ENCODE measurements at regions not wholly inside any gene's neighbourhood (a gene's known extent, or its start where the extent isn't known, plus 50 kb on each side); places are given as distances from the start of the nearest gene placed in this dataset.

DNA sequence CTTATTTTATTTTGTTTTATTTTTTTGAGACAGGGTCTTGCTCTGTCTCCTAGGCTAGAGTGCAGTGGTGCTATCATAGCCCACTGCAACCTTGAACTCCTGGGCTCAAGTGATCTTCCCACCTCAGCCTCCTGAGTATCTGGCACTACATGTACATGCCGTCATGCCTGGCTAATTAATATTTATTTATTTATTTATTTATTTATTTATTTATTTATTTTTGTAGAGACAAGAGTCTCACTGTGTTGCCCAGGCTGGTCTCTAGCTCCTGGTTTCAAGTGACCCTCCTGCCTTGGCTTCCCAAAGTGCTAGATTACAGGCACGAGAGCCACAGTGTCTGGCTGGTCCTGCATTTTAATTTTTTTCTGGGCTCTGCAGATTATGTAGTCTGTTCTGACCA, 84.9 kb upstream of the BCOR start:
- no peak for DNase-seq (ENCODE audit: low read depth in 2 of 2)

DNA sequence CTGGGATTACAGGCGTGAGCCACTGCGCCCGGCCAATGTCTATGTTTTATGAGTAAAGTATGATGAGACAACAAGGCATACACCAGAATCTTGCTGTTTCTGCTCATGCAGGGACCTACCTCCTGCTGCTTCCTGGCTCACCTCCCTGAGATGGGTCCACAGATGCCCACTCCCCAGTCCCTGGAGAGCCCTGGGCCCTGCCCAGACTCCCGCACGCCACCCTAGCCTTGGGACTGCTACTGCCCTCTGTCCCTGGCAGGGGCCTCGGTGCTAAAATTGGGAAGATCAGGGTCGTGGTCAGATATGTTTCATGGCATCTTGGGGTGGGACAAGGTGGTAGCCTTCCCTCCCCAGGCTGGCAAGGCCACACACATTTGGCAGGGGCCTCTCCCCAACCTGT, 84.3 kb upstream of the BCOR start:
- DNase-seq (ENCODE audit: low read depth in 2 of 2) = no peak

DNA sequence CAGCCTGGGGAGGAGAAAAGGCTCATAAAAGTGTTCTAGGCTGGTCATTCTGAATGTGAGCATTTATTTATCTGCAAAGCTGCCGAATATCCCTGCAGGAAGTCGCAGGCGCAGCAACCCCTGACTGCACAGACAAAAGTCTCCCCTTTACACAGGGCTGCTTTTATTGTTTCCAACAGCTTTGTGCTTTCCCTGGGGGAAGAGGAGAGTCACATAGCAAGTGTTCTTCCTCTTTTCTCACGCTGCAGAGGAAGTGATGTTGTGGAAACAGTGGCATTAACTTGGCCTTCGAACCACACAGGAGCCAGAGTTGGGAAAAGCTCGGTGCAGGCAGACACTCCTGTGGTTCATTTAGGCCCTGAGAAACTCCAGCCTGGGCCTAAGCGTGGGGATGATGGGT, 81.5 kb upstream of the BCOR start:
- no peak for DNase-seq (ENCODE audit: low read depth in 2 of 2)

DNA sequence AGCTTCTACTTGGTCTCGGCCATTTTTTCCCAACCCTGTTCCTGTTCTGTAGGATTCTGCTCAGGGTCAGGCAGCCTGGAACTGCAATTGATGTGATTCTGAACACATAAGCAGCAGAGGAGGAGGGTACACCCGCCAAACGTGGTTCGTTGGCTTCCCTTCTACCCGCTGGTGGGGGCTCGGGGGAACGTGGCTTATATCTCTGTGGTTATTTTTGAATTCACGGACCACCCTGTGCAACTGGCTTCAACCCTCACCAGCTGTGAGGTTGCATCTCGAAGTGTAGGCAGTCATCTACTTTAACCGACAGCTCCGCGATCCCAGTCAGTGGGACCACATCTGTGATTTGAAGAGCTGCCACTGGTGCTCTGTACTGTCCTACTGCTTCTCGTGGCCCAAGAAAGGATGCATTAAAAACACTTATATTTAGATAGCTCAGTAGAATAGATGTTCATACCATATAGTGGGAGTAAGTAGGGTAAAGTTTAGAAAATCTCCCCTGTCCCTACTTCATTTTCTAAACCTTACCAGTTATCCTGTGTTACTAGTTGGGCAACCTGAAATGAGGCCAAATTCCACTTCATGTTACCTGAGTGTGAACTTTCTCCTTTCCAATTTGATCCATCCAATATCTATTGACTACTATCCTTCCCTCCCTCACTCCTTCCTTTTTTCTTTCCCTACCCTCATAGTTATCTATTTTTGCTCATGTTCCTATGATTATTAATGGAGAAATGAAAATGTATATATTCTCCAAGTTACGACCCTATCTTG, 80.4 kb upstream of the BCOR start:
- no peak for DNase-seq (ENCODE audit: low read depth in 2 of 2)

DNA sequence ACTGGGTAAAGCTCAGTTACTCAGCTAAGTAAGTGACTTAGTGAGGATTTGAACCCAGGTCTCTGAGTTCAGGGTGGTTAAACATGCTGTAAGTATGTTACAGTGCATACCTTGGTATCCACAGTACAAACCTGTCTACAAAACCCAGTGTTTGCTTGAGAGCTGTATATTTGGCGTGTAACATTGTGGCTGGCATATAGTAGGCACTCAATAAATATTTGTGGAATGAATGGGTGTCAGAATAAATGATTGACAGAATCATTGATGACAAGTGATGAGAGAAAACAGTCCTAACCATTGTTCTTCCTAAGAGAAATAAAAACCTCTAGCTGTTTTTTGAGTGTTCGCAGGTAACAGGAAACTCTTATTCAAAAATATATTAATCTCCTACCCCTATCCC, 79.7 kb upstream of the BCOR start:
- no peak for DNase-seq (ENCODE audit: low read depth in 2 of 2)

DNA sequence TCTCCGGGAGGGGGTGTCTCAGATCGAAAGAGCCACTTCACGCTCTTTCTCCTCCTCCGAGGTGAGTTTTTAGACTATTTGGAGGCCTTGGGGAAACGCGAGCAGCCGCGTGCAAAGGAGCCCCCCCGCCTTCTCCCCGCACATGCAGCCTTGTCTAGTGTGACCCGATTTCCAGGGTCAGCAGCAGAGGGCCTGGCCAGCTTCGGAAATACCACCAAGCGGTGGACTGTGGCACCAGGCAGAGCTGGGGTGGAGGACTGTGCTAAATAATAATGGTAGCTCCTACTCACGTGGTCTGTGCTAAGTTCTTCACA, 79.3 kb upstream of the BCOR start:
- no peak for DNase-seq (ENCODE audit: low read depth in 2 of 2)

DNA sequence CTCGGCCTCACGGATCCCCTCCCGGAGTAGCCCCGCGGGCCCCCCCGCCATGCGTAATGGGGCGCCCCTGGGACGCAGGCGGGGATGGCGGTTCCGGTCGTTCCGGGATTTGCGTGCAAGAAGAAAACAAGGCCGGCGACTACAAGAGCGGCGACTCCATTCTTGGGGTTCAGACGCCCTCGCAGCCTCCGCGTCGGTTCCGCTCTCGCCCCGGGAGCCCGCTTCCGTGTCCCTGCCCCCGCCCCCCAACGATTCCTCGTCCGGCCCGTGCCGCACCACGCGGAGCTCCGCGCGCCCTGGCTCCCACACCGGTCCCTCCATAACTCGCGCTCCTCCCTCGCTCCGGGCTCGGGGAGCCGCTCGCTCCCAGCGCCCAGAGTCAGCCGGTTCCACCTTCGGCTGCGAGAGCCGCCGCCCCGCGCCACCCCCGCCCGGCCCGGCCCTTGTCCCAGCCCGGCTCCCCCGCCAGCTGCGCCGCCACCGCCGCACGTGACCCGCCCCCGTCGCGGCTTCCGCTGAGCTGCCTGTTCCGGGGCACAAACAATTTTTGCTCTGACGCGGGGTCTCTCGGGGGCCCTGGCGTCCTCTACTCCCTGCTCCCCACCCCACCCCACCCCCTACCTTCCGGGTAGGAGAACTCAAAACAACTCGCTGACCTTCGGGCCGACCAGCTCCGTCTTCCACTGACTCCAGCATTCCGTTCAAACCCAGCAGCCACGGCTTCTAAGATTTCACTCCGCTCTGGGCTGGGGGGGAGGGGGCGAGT, 78.8 kb upstream of the BCOR start:
- DNase-seq (ENCODE audit: low read depth in 2 of 2) = peak in 1 of 2 donors; percentile 69

DNA sequence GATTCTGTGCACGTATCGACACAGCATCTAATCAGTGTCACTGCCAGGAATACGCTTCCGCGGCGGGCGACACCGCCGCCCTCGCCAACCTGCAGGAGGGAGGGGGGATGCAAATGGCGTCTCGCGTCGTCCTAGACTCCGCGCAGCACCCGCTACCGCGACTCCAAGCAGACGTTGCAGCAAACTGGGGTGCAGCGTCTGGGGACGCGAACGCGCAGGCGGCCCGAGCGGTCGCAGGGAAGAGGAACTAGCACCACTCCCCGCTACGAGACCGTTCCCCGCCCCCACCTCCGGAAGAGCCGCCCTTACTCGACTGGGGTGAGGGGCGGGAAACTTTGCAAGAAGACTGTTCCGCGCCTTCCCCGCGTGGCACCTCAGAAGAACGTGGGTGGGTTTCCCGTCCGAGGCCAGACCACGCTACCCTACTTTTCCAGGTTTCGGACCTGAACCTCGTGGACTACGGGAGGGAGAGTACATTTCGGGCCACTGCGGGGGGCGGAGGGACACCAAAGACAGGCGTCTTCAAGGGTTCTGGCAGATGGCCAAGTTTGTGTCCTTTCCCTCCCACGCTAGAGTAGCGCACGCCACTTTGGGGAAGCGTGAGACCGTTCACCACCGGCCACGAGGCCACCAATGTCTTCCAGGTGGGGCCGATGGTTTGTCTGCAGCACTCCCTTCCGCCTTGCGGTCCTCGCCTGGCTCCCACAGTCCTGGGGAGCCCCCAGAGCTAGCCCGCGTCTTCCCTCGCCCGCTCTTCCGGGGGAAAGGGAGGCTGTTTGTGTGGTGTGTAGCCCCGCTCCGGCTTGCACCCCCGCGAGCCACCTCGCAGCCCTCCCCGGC, 78.0 kb upstream of the BCOR start:
- DNase-seq (ENCODE audit: low read depth in 2 of 2) = peak in 1 of 2 donors; percentile 53

DNA sequence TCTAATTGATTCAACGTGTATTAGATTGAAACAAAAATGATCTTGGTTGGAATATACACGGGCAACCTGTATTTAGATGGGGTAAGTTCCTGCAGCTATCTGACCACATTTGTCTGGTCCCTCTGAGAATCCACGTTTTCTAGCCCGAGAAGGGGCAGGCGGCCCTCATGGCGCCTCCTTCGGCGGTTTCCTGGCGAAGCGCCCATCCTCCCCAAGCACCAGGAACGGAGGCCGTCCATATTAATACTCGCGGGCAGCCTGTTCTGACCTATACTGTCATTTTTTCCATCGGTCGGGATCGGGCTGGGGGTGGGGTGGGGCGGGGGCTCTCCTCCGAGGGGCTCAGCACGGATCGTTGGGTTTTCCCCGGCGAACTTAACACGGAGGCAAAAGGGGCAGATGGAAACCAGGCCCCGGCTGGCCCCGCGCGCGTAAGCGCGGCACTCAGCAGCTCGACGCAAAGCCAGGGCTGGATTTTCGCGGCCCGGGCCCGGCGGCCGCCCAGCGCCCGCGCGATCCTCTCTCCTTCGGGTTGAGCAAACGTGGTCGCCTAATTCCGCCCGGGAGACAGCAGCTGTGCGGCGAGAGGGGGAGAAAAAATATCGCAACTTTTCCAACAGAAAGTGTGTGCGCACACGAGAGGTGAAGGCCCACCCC, 77.2 kb upstream of the BCOR start:
- DNase-seq (ENCODE audit: low read depth in 2 of 2) = no peak

DNA sequence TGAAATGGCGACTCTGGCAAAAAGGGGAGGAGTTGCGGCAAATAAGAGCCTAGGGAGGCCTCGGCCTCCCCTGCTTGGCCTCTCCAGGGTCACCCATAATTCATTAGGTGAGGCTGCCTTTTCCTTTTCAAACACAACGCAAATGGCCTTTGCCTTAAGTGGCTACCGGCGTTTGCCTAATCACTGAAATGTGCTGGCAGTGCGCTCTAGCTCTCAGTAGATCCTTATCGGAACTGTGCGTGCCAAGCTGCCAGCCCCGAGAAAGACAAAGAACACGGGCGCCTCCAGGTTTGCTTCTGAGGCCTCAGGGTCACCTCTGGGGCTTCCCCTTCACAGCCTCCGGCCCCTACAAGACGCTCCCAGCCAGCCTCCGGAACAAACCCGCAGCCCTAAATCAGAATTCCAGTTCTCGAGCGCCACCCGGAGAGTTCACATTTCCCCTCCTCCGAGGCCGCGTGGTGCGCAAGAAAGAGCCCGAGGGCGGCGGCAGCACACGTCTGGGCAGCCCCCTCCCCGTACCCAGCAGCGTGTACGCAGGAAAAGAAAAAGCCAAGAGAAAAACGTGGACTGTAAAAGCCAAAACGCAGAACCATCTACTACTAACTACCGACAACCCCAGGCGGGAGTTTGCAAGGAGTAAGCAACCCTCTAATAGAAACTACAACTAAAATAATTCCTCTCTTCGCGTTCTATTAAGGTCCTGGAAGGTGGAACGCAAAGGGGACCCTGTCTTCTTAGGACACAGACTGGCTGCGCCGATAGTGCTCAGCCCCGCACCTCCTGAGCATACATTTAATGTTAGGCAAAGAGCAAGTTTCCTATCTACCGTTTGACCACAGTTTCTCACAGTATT, 76.5 kb upstream of the BCOR start:
- no peak for DNase-seq (ENCODE audit: low read depth in 2 of 2)

DNA sequence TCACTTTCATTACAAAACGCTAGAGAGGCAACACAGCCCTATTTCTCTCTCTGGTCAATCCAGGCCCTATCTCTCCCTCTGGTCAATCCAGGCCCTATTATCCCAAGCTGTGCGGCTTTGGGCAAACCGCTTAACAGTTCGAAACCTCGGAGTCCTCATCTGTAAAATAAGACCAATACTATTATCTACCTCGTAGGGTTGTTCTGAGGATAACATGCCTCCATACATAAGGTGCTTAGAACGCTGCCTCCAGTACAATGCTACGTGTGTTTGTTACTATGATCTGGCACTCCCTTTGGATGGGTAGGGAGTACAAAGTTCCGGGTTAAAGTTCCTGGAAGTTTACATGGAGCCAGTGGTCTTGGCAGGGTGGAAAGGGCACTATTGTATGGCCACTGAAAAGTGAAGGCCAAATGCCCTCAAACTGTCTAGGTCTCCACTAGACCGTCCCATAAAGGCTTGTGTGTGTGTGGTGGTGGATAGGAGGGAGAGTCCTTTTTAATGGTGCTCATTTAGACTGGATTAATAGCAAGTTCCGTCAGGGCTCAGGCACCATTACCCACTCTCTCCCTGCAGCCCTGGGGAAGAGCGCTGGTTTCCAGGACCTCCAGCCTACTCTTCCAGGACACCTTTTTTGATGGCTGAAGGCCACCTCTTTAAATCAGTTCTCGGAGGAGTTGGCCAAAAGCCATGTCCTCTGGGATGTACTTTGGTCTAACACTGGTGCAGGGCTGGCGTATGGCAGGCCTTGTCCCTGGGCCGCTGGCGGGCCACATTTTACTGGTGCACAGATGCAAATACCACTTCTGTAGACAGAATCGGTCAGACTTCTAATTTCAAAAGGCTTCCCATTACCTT, 75.6 kb upstream of the BCOR start:
- no peak for DNase-seq (ENCODE audit: low read depth in 2 of 2)

DNA sequence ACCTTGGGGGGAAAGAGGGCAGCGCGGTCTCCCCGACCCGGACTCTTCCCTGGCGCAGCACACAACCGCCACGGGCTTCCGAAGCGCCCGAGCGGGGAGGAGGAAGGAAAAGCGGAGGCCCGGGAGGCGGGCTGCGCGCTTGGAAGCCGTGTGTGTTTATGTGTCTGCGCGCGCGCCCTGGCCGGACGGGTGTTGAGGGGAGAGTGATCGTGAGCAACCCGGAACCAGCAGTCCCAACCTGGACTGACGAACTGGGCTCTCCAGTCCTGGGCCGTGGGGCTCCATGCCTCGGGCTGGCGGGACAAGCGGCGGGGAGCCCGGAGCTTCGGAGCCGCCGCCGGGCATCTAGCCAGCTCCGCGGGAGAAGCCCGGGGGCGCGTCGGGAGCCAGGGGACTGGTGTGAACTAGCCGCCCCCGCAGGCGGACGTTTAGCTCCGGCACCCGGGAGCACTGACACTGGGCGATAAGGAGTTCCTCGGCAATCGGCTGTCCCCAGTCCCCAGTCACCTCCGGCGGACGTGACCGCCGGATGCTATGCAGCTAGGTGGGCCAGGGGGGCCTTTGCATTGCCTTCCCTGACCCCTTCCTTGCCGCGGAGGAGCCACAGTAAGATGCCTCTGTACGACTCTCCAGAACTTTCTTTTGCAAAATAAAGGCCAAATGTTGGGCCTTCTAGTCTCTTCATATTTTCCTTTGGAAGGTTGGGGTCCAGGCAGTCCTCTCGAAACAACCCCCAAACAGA, 74.8 kb upstream of the BCOR start:
- no peak for DNase-seq (ENCODE audit: low read depth in 2 of 2)

DNA sequence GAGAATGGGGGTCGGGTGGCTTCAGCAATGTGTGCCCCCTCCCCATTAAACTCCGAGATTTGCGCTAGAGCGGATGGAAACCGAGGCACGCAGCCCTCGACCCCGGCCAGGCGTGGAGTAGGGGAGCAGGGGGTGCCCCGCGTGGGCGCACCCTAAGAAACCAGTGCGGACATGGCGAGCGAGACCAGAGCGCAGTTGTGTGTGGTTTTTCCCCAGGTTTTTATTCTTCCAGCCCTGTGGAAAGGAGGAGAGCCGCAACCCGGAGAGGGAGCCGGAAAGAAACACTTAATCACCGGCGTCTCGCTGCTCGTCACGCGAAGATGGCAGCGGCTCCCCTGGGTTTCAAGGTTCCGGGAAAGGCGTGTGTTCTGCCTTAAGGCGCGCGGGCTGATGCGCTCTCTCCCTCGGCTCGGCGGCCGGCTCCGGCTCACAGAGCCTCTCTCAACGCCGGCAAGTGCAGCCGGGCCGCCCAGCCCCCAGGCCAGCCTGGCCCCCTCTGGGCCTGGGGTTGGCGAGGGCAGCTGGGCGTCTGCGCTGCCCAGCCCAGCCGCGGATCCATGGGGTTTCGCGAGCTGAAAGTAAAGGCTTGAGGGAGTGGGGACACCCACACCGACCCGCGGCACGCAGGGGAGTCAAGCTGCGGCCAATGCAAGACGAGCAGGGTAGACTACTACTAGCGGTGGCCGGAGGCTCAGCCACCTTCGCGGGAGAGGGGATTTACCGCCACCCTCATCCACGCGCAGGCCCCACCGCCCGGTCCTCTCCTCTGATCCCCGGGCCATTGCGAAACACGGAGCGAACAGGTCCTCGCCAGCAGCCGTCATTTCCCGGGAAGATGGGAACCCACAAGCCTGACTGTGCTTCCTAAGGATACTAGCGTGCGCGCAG, 74.0 kb upstream of the BCOR start:
- DNase-seq (ENCODE audit: low read depth in 2 of 2) = no peak

DNA sequence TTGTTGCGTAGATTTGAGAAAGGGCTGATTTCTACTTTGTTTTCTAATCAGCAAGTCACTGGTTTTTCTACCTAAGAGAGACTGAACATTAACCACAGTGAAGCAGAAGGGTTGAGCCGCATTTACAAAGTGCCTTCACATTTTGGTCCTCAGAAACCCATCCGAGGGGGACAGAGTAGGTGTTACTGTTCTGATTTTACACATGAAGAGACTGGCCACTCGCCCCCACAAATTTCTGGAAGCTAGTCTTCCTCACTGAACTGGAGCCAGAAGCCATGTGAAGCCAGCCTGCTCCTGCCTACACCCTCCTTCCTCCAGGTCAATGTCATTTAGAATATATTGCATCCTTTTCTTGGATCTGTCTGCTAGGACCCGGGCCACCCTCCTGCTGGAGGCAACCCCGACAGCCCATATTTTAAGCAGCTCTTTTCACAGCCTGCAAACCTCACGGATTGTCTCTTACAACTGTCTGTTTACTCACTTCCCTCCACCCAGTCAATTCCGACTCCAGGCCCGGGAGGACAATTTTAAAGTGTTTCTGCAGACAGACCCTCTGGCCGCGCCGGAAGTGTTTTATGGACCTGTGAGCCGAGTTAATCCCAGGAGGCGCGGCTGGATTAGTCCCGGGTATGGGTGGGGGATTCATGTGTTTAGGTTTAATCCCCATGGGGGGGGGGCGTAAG, 73.2 kb upstream of the BCOR start:
- DNase-seq (ENCODE audit: low read depth in 2 of 2) = no peak

DNA sequence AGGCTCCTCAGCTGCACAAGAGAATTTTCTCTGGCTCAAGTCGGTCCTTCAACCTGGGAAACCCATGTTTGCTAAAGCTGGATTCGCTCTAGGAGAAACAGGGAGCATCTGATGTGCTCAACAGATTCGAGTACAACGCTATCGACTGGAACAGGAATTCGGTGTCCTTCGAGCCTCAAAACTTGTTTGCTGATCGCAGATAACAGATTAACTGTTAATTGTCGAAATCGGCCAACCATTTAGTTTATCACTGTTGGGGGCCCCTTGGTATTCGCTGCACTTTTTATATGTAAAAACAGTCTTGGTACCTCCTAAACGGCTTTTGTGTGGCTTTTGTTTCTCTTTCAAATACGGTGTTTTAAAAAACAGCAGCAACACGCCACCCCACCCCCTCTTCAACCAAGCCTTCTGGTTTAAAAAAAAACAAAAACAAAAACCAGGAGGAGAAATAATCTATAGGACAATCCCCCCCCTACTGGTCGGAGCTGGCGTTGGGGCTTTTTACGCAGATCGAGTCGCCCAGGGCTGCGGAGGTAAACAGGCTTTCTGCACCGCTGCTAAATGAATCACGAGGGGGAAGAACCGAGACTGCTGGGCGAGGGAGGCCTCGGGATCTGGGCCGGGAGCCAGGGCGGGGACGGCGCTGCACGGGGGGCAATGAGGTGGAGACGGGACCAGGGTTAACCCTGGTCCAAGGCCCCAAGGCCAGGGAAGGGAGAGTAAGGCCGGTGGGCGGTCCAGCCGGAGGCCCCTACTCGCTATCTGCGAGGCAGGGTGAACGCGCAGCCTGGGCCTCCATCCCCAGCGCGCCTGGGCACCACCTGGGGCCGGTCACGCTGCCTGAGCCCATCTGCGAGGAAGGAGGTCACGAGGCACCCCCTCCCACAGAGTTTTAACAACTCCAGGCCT, 71.7 kb upstream of the BCOR start:
- DNase-seq (ENCODE audit: low read depth in 2 of 2) = no peak

DNA sequence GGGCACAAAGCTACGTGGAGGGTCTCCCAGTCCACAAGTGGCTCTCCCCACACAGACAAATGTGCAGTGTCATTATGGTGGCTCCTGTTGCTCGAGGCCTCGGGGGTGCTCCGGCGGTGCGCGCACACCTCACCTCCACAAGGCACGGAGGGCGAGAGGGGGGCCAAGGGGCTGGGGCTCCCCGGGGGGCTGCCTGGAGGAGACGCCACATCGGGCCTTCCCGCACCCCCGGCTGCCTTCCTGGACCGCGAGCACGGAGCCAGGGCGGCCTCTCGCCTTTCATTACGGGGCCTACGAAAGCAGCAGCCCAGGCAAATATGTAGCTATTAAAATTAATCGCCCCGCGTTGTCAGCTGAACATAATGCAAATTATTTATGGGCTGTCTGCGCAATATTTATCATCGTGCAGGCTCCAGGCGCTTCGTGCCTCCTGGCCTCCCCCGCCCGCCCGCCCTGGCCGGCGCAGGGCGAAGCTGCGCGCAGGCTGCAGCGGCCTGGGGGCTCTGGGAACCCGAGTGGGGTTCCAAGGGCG, 70.8 kb upstream of the BCOR start:
- DNase-seq (ENCODE audit: low read depth in 2 of 2) = no peak

Measured in stimulated activated CD8-positive, alpha-beta memory T cell treated with anti-CD3 and anti-CD28 coated beads, Interleukin-15, amount 100 ng/mL, for 4 hours (primary cell).